BLaER1 treated with 17β-estradiol and CSF1 and Interleukin-3, amounts not matched to agents 10 nM and 100 nM (cell line): ENCODE measurements at regions not wholly inside any gene's neighbourhood (a gene's known extent, or its start where the extent isn't known, plus 50 kb on each side); places are given as distances from the start of the nearest gene placed in this dataset.

ENCODE experiments used
- H3K27ac ChIP-seq, 11 experiments: shearing (Covaris generic); formaldehyde crosslinking; 2 replicates each; pipeline ENCODE4 v1.8.1; 2022
- H3K27me3 ChIP-seq, 11 experiments: shearing (Covaris generic); formaldehyde crosslinking; 2 replicates each; pipeline ENCODE4 v1.8.1; 2022
- H3K36me3 ChIP-seq, 11 experiments: shearing (Covaris generic); formaldehyde crosslinking; 2 replicates each; pipeline ENCODE4 v1.8.1; 2022
- H3K4me1 ChIP-seq, 10 experiments: shearing (Covaris generic); formaldehyde crosslinking; 2 replicates each; pipeline ENCODE4 v1.8.1; 2022
- H3K4me2 ChIP-seq, 11 experiments: shearing (Covaris generic); formaldehyde crosslinking; 2 replicates each; pipeline ENCODE4 v1.8.1; 2022
- H3K4me3 ChIP-seq, 10 experiments: shearing (Covaris generic); formaldehyde crosslinking; 2 replicates each; pipeline ENCODE4 v1.8.1; 2022
- H3K9ac ChIP-seq, 11 experiments: shearing (Covaris generic); formaldehyde crosslinking; 2 replicates each; pipeline ENCODE4 v1.8.1; 2022
- H3K9me3 ChIP-seq, 11 experiments: shearing (Covaris generic); formaldehyde crosslinking; replicated peaks in 1 of 11; 2 replicates each; pipeline ENCODE4 v1.8.1; 2022
- H4K20me1 ChIP-seq, 11 experiments: shearing (Covaris generic); formaldehyde crosslinking; 2 replicates each; pipeline ENCODE4 v1.8.1; 2022
- Cebpa-rat ChIP-seq, 11 experiments: shearing (Covaris generic); IDR thresholded peaks; 2 replicates each; pipeline ENCODE4 v1.8.1; 2022

- peaks cover 0 to 4% (median 0%) of the 10 kb centered on the region in 11 experiments; a peak in 1 of 22 replicates for H4K20me1 ChIP-seq
- H3K4me2 ChIP-seq, result peak overlapping the region in 8 of 11 experiments; percentile 57 to 87 (median 80); a peak in 15 of 22 replicates
- H3K27me3 ChIP-seq, result no peaks in the 10 kb centered on the region
- no peak overlapping the region for H3K27ac ChIP-seq
- H3K9ac ChIP-seq, result no peak overlapping the region
- no peak for TF ChIP-seq Cebpa-rat (IDR thresholded peaks at IDR 0.05)
- H3K9me3 ChIP-seq, result no peaks in the 10 kb centered on the region
- H3K4me1 ChIP-seq, result peaks cover 8 to 83% (median 79%) of the 10 kb centered on the region in 10 experiments; a peak in 18 of 20 replicates
- no peaks in the 10 kb centered on the region for H3K36me3 ChIP-seq
- no peak overlapping the region for H3K4me3 ChIP-seq
Measured at GRCh38 chr3:127406309-127407025, 118.6 kb upstream of the PRR20G start.

GRCh38 chr3:127405791-127406190 lies 117.9 kb upstream of the PRR20G start:
- no peaks in the 10 kb centered on the region for H3K36me3 ChIP-seq
- H3K9ac ChIP-seq, result 0 out of 22 replicates have a peak overlapping the region, but pooled peaks of 1 of the 11 experiments have one; percentile 21
- no peaks in the 10 kb centered on the region for H3K27me3 ChIP-seq
- TF ChIP-seq Cebpa-rat (IDR thresholded peaks at IDR 0.05), result no peak
- peaks cover 8 to 77% (median 73%) of the 10 kb centered on the region in 10 experiments; a peak in 18 of 20 replicates for H3K4me1 ChIP-seq
- no peak overlapping the region for H3K27ac ChIP-seq
- no peaks in the 10 kb centered on the region for H3K9me3 ChIP-seq
- peak overlapping the region in 8 of 11 experiments; percentile 57 to 87 (median 80); a peak in 16 of 22 replicates for H3K4me2 ChIP-seq
- H4K20me1 ChIP-seq, result peaks cover 0 to 4% (median 0%) of the 10 kb centered on the region in 11 experiments; a peak in 1 of 22 replicates
- H3K4me3 ChIP-seq, result no peak overlapping the region

GRCh38 chr3:127405010-127405598 lies 117.3 kb upstream of the PRR20G start:
- Histone ChIP-seq H3K4me3 (peak overlapping the region in 1 of 10 experiments; percentile 4; a peak in 1 of 20 replicates), H3K4me2 (peak overlapping the region; percentile 10 to 87 (median 71); a peak in 20 of 22 replicates), H3K36me3 (no peaks in the 10 kb centered on the region), H3K4me1 (peaks cover 8 to 70% (median 66%) of the 10 kb centered on the region in 10 experiments; a peak in 18 of 20 replicates), H3K9ac (0 out of 22 replicates have a peak overlapping the region, but pooled peaks of 2 of the 11 experiments have one; percentile 21 to 32), H3K27me3 (no peaks in the 10 kb centered on the region), H3K27ac (no peak overlapping the region), H4K20me1 (peaks cover 0 to 4% (median 0%) of the 10 kb centered on the region in 11 experiments; a peak in 1 of 22 replicates), H3K9me3 (no peaks in the 10 kb centered on the region)
- TF ChIP-seq Cebpa-rat (IDR thresholded peaks at IDR 0.05), result no peak

GRCh38 chr3:127404221-127405009 lies 116.6 kb upstream of the PRR20G start:
- no peak for TF ChIP-seq Cebpa-rat (IDR thresholded peaks at IDR 0.05)
- Histone ChIP-seq H3K4me1 (peaks cover 8 to 63% (median 59%) of the 10 kb centered on the region in 10 experiments; a peak in 18 of 20 replicates), H4K20me1 (peaks cover 0 to 4% (median 0%) of the 10 kb centered on the region in 11 experiments; a peak in 1 of 22 replicates)

GRCh38 chr3:127403795-127404194 lies 115.9 kb upstream of the PRR20G start:
- Histone ChIP-seq H4K20me1 (peaks cover 0 to 4% (median 0%) of the 10 kb centered on the region in 11 experiments; a peak in 1 of 22 replicates), H3K27ac (peak overlapping the region in 1 of 11 experiments; percentile 66; a peak in 1 of 22 replicates), H3K4me1 (peaks cover 8 to 57% (median 53%) of the 10 kb centered on the region in 10 experiments; a peak in 18 of 20 replicates), H3K4me3 (no peak overlapping the region), H3K27me3 (no peaks in the 10 kb centered on the region), H3K9ac (no peak overlapping the region), H3K4me2 (peak overlapping the region in 9 of 11 experiments; percentile 50 to 87 (median 78); a peak in 16 of 22 replicates), H3K9me3 (peaks cover 0 to 7% (median 0%) of the 10 kb centered on the region in 11 experiments; a peak in 1 of 22 replicates), H3K36me3 (no peaks in the 10 kb centered on the region)
- no peak for TF ChIP-seq Cebpa-rat (IDR thresholded peaks at IDR 0.05)

More at GRCh38 chr3:127404221-127405009, 116.6 kb upstream of the PRR20G start:
- 0 out of 22 replicates have a peak, but pooled peaks cover 0 to 3% (median 0%) of the 10 kb centered on the region in 11 experiments for H3K9me3 ChIP-seq
- H3K36me3 ChIP-seq, result no peaks in the 10 kb centered on the region
- peak overlapping the region in 1 of 10 experiments; percentile 30; a peak in 1 of 20 replicates for H3K4me3 ChIP-seq
- H3K27me3 ChIP-seq, result no peaks in the 10 kb centered on the region
- peak overlapping the region; percentile 10 to 87 (median 71); a peak in 20 of 22 replicates for H3K4me2 ChIP-seq
- H3K9ac ChIP-seq, result peak overlapping the region in 2 of 11 experiments; percentile 21 to 32; a peak in 1 of 22 replicates
- peak overlapping the region in 3 of 11 experiments; percentile 47 to 66 (median 48); a peak in 7 of 22 replicates for H3K27ac ChIP-seq

- no peak for TF ChIP-seq Cebpa-rat (IDR thresholded peaks at IDR 0.05)
- H3K4me3 ChIP-seq, result no peak overlapping the region
Measured at GRCh38 chr3:127399154-127399553, 111.3 kb upstream of the PRR20G start.

GRCh38 chr3:127396473-127396872 lies 108.6 kb upstream of the PRR20G start:
- peaks cover 0 to 9% (median 0%) of the 10 kb centered on the region in 11 experiments; a peak in 4 of 22 replicates for H3K27me3 ChIP-seq
- H3K36me3 ChIP-seq, result no peaks in the 10 kb centered on the region
- no peak overlapping the region for H3K27ac ChIP-seq
- no peak overlapping the region for H3K4me2 ChIP-seq
- H3K9ac ChIP-seq, result no peak overlapping the region
- no peak for TF ChIP-seq Cebpa-rat (IDR thresholded peaks at IDR 0.05)
- H4K20me1 ChIP-seq, result peaks cover 0 to 11% (median 0%) of the 10 kb centered on the region in 11 experiments; a peak in 3 of 22 replicates
- no peak overlapping the region for H3K4me3 ChIP-seq
- peaks cover 0 to 7% (median 0%) of the 10 kb centered on the region in 11 experiments; a peak in 1 of 22 replicates for H3K9me3 ChIP-seq
- peaks cover 0 to 26% (median 21%) of the 10 kb centered on the region in 10 experiments; a peak in 16 of 20 replicates for H3K4me1 ChIP-seq

More at GRCh38 chr3:127399154-127399553, 111.3 kb upstream of the PRR20G start:
- Histone ChIP-seq H3K27ac (no peak overlapping the region), H3K9me3 (peaks cover 0 to 7% (median 0%) of the 10 kb centered on the region in 11 experiments; a peak in 1 of 22 replicates), H3K9ac (no peak overlapping the region), H4K20me1 (no peaks in the 10 kb centered on the region; a peak in 2 of 22 replicates), H3K4me2 (no peak overlapping the region), H3K36me3 (no peaks in the 10 kb centered on the region), H3K4me1 (peaks cover 0 to 16% (median 7%) of the 10 kb centered on the region in 10 experiments; a peak in 16 of 20 replicates), H3K27me3 (no peaks in the 10 kb centered on the region)
